ENCODE measurements at regions not wholly inside any gene's neighbourhood (a gene's known extent, or its start where the extent isn't known, plus 50 kb on each side); places are given as distances from the start of the nearest gene placed in this dataset.
"Not testable (repeated sequence)": the region's sequence is repeated elsewhere in the genome, so short reads cannot be mapped to it uniquely, and the experiment has no call there.

DNA sequence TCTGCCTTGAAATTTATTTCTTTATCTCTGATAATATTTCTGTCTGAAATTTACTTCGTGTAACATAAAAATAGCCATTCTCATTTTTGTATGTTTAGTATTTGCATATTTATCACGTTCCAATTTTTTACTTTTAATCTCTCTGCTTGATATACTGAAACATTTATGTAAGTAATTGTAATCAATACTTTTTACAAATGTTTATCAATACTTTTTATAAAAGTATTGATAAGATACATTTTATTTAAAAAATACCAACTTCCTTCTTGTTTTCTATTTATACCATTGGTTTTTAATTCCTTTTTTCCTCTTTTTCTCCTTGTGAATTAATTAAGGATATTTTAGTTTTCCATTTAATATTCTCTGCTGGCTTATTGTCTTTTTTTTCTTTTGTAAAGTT lies 60.3 kb upstream of the TBL1XR1 start:
- intact Hi-C loops (cut with DNase I; ENCODE audit: low total_unique reads), result no loop called here
- Histone ChIP-seq H3K36me3 (no peaks in the 10 kb centered on the region), H3K4me3 (no peak overlapping the region), H3K27me3 (replicated peaks in 1 of 7) (no peaks in the 10 kb centered on the region), H3K4me1 (no peaks in the 10 kb centered on the region), H3K27ac (no peak overlapping the region), H3K9me3 (no peaks in the 10 kb centered on the region)
- TF ChIP-seq POLR2AphosphoS5 (IDR thresholded peaks at IDR 0.05) (no peak), POLR2A (IDR thresholded peaks at IDR 0.05) (no peak)
- TF ChIP-seq, protein P1, sequence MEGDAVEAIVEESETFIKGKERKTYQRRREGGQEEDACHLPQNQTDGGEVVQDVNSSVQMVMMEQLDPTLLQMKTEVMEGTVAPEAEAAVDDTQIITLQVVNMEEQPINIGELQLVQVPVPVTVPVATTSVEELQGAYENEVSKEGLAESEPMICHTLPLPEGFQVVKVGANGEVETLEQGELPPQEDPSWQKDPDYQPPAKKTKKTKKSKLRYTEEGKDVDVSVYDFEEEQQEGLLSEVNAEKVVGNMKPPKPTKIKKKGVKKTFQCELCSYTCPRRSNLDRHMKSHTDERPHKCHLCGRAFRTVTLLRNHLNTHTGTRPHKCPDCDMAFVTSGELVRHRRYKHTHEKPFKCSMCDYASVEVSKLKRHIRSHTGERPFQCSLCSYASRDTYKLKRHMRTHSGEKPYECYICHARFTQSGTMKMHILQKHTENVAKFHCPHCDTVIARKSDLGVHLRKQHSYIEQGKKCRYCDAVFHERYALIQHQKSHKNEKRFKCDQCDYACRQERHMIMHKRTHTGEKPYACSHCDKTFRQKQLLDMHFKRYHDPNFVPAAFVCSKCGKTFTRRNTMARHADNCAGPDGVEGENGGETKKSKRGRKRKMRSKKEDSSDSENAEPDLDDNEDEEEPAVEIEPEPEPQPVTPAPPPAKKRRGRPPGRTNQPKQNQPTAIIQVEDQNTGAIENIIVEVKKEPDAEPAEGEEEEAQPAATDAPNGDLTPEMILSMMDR (IDR thresholded peaks at IDR 0.05 in 8 of 11, conservative IDR thresholded peaks at IDR 0.05 in 3 of 11), result no peak
- WGBS, 5 donors, result 78 to 89% (median 89%) methylated on average over 2 of the region's 2 CpGs
- DNase-seq, result no peak

DNA sequence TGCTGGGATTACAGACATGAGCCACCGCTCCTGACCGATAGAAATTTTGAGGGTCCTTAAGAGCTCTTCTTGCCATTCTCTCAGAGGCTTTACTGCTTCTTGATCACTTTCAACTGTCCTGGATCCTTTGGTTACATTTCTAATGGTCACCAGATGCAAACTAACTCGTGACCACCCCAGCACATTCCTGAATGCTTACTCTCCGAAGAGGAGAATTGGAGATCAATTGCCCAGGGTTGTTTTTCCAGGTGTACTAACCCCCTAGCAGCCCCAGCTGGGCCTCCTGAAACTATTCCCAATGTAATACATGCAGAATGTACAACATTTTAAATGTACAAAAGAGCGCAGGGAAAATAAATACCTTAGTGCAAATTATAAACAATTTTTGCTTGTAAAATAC lies 65.1 kb upstream of the TBL1XR1 start:
- 84 to 97% (median 96%) methylated on average over 5 of the region's 5 CpGs for WGBS, 5 donors
- intact Hi-C loops (cut with DNase I; ENCODE audit: low total_unique reads), result no loop called here
- no peak overlapping the region for H3K4me3 ChIP-seq

DNA sequence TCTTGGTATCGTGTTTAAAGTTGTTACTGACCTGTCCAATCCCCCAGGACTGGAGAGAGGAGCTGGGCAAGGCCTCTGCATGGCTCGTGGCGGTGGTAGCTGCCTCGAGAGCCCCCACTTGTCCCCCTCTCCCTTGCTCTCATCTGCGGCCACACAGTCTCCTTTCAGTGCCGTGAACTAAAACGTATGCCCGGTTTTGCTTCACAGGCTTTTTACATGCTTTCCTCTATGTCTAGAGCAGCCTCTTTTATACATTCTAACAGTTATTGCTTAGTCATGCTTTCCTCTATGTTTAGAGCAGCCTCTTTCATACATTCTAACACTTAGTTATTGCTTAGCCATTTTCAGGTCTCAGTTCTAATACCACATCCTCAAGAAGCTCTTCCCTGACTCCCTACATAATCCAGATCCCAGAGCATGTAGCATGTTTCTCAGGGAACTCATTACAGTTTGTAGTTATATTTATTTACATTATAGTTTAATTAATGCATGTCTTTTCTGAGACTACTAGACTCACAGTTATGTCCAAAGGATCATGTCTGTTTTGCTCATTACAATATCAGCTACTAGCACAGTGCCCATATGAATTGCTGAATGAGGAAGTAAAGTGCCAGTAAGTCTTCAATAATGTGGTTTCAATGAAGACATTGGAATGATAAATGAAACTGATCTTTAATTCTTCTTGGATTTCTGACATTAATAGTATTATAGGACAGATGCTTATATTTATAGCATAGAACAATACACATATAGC lies 66.5 kb upstream of the TBL1XR1 start:
- Histone ChIP-seq H3K9me3 (no peaks in the 10 kb centered on the region), H3K27me3 (replicated peaks in 1 of 7) (no peaks in the 10 kb centered on the region), H3K4me1 (peaks cover 0 to 8% (median 0%) of the 10 kb centered on the region in 6 donors), H3K36me3 (no peaks in the 10 kb centered on the region), H3K27ac (no peak overlapping the region), H3K4me3 (no peak overlapping the region)
- TF ChIP-seq, protein P1 (IDR thresholded peaks at IDR 0.05 in 8 of 11, conservative IDR thresholded peaks at IDR 0.05 in 3 of 11), result no peak
- no peak for TF ChIP-seq POLR2A (IDR thresholded peaks at IDR 0.05)
- TF ChIP-seq POLR2AphosphoS5 (IDR thresholded peaks at IDR 0.05), result no peak
- no peak for DNase-seq
- WGBS, 5 donors, result 60 to 70% (median 62%) methylated on average over 8 of the region's 8 CpGs
- intact Hi-C loops (cut with DNase I; ENCODE audit: low total_unique reads), result no loop called here

More for the DNA sequence above, 65.1 kb upstream of the TBL1XR1 start:
- Histone ChIP-seq H3K4me1 (peaks cover 0 to 8% (median 0%) of the 10 kb centered on the region in 6 donors), H3K36me3 (no peaks in the 10 kb centered on the region), H3K27me3 (replicated peaks in 1 of 7) (no peaks in the 10 kb centered on the region), H3K9me3 (no peaks in the 10 kb centered on the region), H3K27ac (no peak overlapping the region)
- TF ChIP-seq POLR2A (IDR thresholded peaks at IDR 0.05) (no peak), POLR2AphosphoS5 (IDR thresholded peaks at IDR 0.05) (no peak)
- TF ChIP-seq, protein P1 (IDR thresholded peaks at IDR 0.05 in 8 of 11, conservative IDR thresholded peaks at IDR 0.05 in 3 of 11), result no peak
- no peak for DNase-seq

DNA sequence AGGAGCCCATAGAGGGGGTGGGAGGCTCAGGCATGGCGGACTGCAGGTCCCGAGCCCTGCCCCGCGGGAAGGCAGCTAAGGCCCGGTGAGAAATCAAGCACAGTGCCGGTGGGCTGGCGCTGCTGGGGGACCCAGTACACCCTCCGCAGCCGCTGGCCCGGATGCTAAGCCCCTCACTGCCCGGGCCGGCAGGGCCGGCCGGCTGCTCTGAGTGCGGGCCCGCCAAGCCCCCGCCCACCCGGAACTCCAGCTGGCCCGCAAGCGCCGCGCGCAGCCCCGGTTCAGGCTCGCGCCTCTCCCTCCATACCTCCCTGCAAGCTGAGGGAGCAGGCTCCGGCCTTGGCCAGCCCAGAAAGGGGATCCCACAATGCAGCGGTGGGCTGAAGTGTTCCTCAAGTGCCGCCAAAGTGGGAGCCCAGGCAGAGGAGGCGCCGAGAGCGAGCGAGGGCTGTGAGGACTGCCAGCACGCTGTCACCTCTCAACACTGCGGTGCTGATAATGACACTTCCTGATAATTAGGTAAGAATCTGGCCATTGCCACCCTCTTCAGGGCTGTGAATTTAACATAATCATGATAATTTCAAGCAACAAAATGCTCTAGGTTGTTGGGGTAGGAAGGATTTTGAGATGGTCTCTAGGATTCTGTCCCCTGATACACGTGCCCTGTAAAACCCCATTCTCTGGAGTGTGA lies 74.7 kb upstream of the TBL1XR1 start:
- H3K27ac ChIP-seq; H3K4me1 ChIP-seq; DNase-seq; H3K27me3 ChIP-seq (replicated peaks in 1 of 7); H3K9me3 ChIP-seq; H3K4me3 ChIP-seq; H3K36me3 ChIP-seq: not testable (repeated sequence)
- intact Hi-C loops (cut with DNase I; ENCODE audit: low total_unique reads), result loop anchor here (10.0 kb wide), 1 partner anchor 47 kb away; no protein-coding TSS in a partner anchor
- 96 to 100% (median 98%) methylated on average over 6 to 36 of the region's 36 CpGs for WGBS, 5 donors

Measured in spleen (tissue), 11 donors.